ENCODE measurements at regions not wholly inside any gene's neighbourhood (a gene's known extent, or its start where the extent isn't known, plus 50 kb on each side); places are given as distances from the start of the nearest gene placed in this dataset.
A peak's percentile ranks its signal among the peaks of the same experiment; 100 is the strongest.

DNA sequence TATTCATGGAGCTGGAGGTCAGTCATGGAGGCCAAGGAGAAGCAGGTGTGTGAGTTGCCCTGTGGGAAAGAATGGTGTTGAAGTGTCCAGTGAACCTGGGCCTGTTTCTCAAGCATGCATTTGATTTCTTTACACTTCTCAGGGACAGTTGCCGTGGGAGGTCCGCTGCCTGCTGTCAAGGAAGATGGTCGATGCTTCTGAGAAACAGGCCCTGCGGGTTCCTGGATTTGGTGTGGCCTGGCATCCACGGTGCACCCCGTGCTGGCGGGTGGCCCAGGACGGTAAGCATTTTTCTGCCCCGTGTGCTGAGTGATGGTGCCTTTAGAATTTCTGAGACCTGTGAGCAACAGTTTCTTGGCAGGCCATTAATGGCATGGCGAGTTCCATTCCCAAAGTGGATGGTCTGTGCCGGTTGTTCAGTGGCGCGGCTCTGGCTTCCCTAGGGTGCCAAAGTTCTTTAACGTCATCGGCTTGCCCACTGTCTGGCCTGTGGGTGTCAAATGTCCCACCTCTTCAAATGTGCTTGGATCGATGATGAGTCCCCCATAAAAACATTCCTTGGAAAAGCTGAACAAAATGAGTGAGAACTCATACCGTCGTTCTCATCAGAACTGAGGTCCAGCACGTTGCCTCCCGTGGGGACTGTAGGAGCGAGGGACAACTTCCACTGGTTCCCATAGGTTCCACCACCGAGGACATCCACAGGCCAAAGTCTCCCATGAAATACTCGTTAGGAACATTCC, 107.2 kb downstream of the SNRPN start:
- Histone ChIP-seq H3K9me3 (peaks cover 68 to 100% of the 10 kb centered on the region in 2 donors), H3K27ac (no peak overlapping the region), H3K36me3 (peaks cover 7% of the 10 kb centered on the region), H3K4me3 (no peak overlapping the region), H3K4me1 (ENCODE audit: insufficient read depth) (no peaks in the 10 kb centered on the region), H3K27me3 (no peaks in the 10 kb centered on the region)
- peak in 1 of 5 donors; percentile 12 for DNase-seq
- WGBS, 3 donors: 89 to 91% (median 91%) methylated on average over 23 of the region's 23 CpGs
- TF ChIP-seq POLR2A (IDR thresholded peaks at IDR 0.05): no peak
- no peak for TF ChIP-seq EP300 (IDR thresholded peaks at IDR 0.05)
- TF ChIP-seq, protein P1, sequence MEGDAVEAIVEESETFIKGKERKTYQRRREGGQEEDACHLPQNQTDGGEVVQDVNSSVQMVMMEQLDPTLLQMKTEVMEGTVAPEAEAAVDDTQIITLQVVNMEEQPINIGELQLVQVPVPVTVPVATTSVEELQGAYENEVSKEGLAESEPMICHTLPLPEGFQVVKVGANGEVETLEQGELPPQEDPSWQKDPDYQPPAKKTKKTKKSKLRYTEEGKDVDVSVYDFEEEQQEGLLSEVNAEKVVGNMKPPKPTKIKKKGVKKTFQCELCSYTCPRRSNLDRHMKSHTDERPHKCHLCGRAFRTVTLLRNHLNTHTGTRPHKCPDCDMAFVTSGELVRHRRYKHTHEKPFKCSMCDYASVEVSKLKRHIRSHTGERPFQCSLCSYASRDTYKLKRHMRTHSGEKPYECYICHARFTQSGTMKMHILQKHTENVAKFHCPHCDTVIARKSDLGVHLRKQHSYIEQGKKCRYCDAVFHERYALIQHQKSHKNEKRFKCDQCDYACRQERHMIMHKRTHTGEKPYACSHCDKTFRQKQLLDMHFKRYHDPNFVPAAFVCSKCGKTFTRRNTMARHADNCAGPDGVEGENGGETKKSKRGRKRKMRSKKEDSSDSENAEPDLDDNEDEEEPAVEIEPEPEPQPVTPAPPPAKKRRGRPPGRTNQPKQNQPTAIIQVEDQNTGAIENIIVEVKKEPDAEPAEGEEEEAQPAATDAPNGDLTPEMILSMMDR (IDR thresholded peaks at IDR 0.05): no peak
- intact Hi-C loops (cut with DNase I): no loop called here

DNA sequence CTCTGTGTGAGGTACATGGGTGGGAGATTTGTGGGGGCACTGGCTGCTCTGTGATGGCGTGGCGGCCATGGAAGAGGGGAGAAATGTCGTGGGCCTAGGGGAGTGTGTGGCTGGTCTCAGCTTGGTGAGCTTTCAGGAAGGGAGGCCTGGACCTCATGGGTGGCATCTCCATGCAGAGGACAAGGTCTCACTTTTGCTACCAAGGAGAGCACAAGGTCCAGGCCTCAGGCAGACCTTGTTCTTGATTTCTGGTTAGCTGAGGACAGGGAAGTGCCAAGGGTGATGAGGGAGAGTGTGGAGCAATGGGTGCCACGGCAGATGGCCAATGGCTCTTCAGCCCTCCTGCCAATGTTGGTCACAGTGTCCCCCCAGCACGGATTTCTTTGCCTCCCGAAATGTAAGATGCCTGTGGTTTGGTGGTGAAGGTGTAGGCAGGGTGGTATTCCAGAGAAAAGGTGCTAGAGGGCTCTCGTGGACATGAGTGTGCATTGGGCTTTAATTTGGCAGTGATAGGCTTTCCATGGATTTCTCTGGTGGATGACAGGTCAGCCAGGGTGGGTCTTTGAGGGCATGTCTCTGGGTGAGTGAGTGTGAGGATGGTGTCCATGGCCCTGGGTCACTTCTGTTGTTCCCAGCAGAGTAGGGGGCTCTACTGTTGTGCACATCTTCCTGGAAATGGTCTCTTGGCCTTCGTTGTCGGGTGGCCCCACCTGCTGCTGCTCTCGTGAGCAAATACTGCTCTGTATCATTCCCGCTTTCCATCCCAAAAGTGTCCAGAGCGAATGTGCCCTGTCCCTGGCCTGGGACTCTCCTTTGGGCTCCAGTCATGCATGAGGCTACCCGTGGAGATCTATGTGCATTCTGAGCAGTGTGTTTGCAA, 108.0 kb downstream of the SNRPN start:
- peak in 1 of 5 donors; percentile 15 for DNase-seq
- 82 to 92% (median 86%) methylated on average over 13 of the region's 13 CpGs for WGBS, 3 donors
- peaks cover 7% of the 10 kb centered on the region for H3K36me3 ChIP-seq
- TF ChIP-seq POLR2A (IDR thresholded peaks at IDR 0.05) (no peak), EP300 (IDR thresholded peaks at IDR 0.05) (no peak)
- TF ChIP-seq, protein P1 (IDR thresholded peaks at IDR 0.05): no peak
- peaks cover 66 to 100% of the 10 kb centered on the region in 2 donors for H3K9me3 ChIP-seq
- no peaks in the 10 kb centered on the region for H3K4me1 ChIP-seq (ENCODE audit: insufficient read depth)
- no peak overlapping the region for H3K4me3 ChIP-seq
- H3K27me3 ChIP-seq: no peaks in the 10 kb centered on the region
- H3K27ac ChIP-seq: no peak overlapping the region
- intact Hi-C loops (cut with DNase I): no loop called here

DNA sequence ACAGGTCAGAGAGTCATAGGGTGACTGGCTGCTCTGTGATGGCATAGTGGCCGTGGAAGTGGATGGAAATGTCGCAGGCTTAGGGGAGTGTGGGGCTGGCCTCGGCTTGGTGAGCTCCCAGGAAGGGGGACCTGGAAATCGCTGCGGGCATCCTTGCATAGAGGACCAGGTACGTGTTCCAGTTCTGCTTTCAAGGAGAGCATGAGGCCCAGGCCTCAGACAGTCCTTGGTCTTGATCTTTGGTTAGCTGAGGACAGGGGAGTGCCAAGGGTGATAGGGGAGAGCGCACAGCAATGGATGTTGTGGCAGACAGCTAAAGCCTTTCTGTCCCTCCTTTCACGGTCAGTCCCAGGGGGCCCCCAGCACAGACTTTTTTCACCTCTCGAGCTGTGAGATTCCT, 110.5 kb downstream of the SNRPN start:
- Histone ChIP-seq H3K9me3 (peaks cover 69 to 100% of the 10 kb centered on the region in 2 donors), H3K36me3 (peaks cover 7% of the 10 kb centered on the region), H3K4me3 (no peak overlapping the region), H3K27me3 (no peaks in the 10 kb centered on the region), H3K27ac (no peak overlapping the region), H3K4me1 (ENCODE audit: insufficient read depth) (no peaks in the 10 kb centered on the region)
- 82 to 87% (median 86%) methylated on average over 9 of the region's 9 CpGs for WGBS, 3 donors
- TF ChIP-seq, protein P1 (IDR thresholded peaks at IDR 0.05): no peak
- no peak for TF ChIP-seq POLR2A (IDR thresholded peaks at IDR 0.05)
- TF ChIP-seq EP300 (IDR thresholded peaks at IDR 0.05): no peak
- no peak for DNase-seq
- intact Hi-C loops (cut with DNase I): no loop called here

DNA sequence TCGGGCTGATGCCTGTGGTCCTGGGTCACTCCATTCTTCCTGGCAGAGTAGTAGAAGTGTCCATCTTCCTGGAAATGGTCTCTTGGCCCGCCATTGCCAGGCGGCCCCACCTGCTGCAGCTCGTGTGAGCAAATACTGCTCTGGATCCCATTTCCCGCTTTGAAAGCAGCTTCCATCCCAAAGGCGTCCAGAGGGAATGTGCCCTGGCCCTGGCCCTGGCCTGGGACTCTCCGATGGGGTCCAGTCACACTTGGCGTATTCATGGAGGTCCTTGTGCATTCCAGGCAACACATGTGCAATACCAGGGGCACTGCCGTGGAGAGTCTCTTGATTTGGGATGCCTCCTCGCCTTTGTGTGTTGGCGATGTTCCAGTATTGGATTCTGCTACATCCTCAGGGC, 111.1 kb downstream of the SNRPN start:
- Histone ChIP-seq H3K27me3 (no peaks in the 10 kb centered on the region), H3K4me3 (no peak overlapping the region), H3K27ac (no peak overlapping the region), H3K9me3 (peaks cover 67 to 100% of the 10 kb centered on the region in 2 donors), H3K36me3 (peaks cover 7% of the 10 kb centered on the region), H3K4me1 (ENCODE audit: insufficient read depth) (no peaks in the 10 kb centered on the region)
- intact Hi-C loops (cut with DNase I): no loop called here
- peak in 1 of 5 donors; percentile 3 for DNase-seq
- TF ChIP-seq POLR2A (IDR thresholded peaks at IDR 0.05) (no peak), EP300 (IDR thresholded peaks at IDR 0.05) (no peak)
- TF ChIP-seq, protein P1 (IDR thresholded peaks at IDR 0.05): no peak
- 88 to 95% (median 90%) methylated on average over 11 of the region's 11 CpGs for WGBS, 3 donors

Measured in ovary (tissue), 7 donors.